ENCODE measurements at regions not wholly inside any gene's neighbourhood (a gene's known extent, or its start where the extent isn't known, plus 50 kb on each side); places are given as distances from the start of the nearest gene placed in this dataset.
A peak's percentile ranks its signal among the peaks of the same experiment; 100 is the strongest.

GRCh38 chr9:107148216-107148615 lies 134.9 kb upstream of the RAD23B start:
- DNase-seq, result no peak
- peaks cover 12% of the 10 kb centered on the region for H3K27me3 Mint-ChIP-seq
- ATAC-seq, result no peak
- CTCF ChIA-PET, result no interaction called here
- POLR2A ChIA-PET, result no interaction called here
- no peaks in the 10 kb centered on the region for H3K4me1 Mint-ChIP-seq
- H3K9me3 Mint-ChIP-seq (ENCODE audit: low read depth), result peaks cover 3% of the 10 kb centered on the region
- H3K4me3 Mint-ChIP-seq, result no peak overlapping the region
- no peaks in the 10 kb centered on the region for H3K36me3 Mint-ChIP-seq (ENCODE audit: low read depth)
- intact Hi-C loops (cut with DNase I, micrococcal nuclease), result no loop called here
- no peak overlapping the region for H3K27ac Mint-ChIP-seq

DNA sequence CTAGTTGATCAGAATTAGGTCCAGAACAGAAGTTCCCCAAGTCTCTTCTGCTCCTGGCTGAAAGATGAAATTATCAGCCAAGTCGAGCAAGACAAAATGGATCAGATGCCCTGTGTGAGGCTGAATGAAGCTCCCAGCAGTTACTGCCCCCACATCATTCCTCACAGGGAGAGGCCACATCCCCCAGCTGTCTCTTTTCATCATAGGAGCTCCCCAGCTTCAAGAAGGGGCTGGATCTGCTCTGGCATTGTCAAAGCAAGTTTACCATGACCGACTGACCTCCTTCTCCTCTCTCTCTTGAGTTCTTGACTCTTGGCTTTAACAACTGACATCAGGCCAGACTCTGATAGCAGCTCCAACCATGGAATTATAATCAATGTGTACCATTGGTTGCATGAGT lies 133.3 kb upstream of the RAD23B start:
- no peak overlapping the region for H3K27ac Mint-ChIP-seq
- H3K4me1 Mint-ChIP-seq, result no peaks in the 10 kb centered on the region
- peaks cover 13% of the 10 kb centered on the region for H3K27me3 Mint-ChIP-seq
- no peak for DNase-seq
- H3K9me3 Mint-ChIP-seq (ENCODE audit: low read depth), result peaks cover 3% of the 10 kb centered on the region
- H3K36me3 Mint-ChIP-seq (ENCODE audit: low read depth), result no peaks in the 10 kb centered on the region
- no peak for ATAC-seq
- intact Hi-C loops (cut with DNase I, micrococcal nuclease), result no loop called here
- H3K4me3 Mint-ChIP-seq, result no peak overlapping the region
- ChIA-PET POLR2A (no interaction called here), CTCF (interaction anchor here (1.0 kb wide), 2 partner anchors 13 to 15 kb away, joined by 4 read pairs; no protein-coding TSS in a partner anchor)

DNA sequence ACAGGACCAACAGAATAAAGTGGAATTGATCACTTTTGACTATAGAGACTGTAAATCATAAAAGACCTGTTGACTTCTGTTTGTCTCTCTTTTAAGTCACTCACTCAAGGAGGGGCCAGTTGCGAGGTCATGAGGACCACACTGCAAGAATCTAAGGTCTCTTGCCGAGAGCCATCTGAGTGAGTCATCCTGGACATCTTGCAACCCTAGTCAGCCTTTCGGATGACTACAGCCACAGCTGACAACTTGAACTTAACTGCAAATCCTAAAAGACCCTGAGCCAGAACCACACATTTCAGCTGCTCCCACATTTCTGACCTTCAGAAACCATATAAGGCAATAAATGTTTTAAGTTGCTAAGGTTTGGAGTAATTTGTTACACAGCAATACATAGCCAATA lies 129.7 kb upstream of the RAD23B start:
- Mint-ChIP-seq H3K27me3 (peaks cover 18% of the 10 kb centered on the region), H3K4me3 (no peak overlapping the region), H3K27ac (no peak overlapping the region), H3K9me3 (ENCODE audit: low read depth) (peaks cover 3% of the 10 kb centered on the region), H3K4me1 (no peaks in the 10 kb centered on the region), H3K36me3 (ENCODE audit: low read depth) (no peaks in the 10 kb centered on the region)
- POLR2A ChIA-PET, result no interaction called here
- DNase-seq (no peak), ATAC-seq (no peak)
- CTCF ChIA-PET, result interaction anchor here (1.2 kb wide), 1 partner anchor 20 kb away, joined by 3 read pairs; no protein-coding TSS in a partner anchor
- intact Hi-C loops (cut with DNase I, micrococcal nuclease), result no loop called here

DNA sequence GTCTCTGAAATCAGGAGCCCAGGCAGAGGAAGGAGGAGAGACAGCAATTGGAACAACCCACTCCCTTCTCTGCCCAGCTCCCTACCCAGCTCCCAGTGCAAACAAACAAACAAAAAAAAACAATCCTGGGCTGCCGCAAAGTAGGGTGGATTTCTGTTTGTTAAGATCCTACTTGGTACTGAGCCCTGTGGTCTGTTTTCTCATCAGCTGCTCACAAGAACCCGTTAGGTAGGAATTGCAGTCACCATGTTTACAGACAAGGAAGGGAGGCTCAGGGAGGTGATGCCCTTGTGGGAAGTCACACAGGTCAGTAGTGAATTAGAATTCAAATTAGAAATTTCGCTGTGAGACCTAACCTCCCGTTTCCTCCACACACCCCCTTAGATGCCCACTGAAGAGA lies 128.8 kb upstream of the RAD23B start:
- H3K4me3 Mint-ChIP-seq, result no peak overlapping the region
- H3K27ac Mint-ChIP-seq, result no peak overlapping the region
- peaks cover 3% of the 10 kb centered on the region for H3K9me3 Mint-ChIP-seq (ENCODE audit: low read depth)
- no peaks in the 10 kb centered on the region for H3K4me1 Mint-ChIP-seq
- ATAC-seq (no peak), DNase-seq (no peak)
- H3K36me3 Mint-ChIP-seq (ENCODE audit: low read depth), result no peaks in the 10 kb centered on the region
- peaks cover 15% of the 10 kb centered on the region for H3K27me3 Mint-ChIP-seq
- ChIA-PET CTCF (interaction anchor here (1.2 kb wide), 1 partner anchor 19 kb away, joined by 3 read pairs; no protein-coding TSS in a partner anchor), POLR2A (no interaction called here)
- intact Hi-C loops (cut with DNase I, micrococcal nuclease), result no loop called here

GRCh38 chr9:107154766-107155165 lies 128.3 kb upstream of the RAD23B start:
- ATAC-seq (no peak), DNase-seq (no peak)
- Mint-ChIP-seq H3K4me1 (no peaks in the 10 kb centered on the region), H3K27ac (no peak overlapping the region), H3K4me3 (no peak overlapping the region), H3K36me3 (ENCODE audit: low read depth) (no peaks in the 10 kb centered on the region), H3K27me3 (peaks cover 16% of the 10 kb centered on the region), H3K9me3 (ENCODE audit: low read depth) (peaks cover 3% of the 10 kb centered on the region)
- POLR2A ChIA-PET, result no interaction called here
- intact Hi-C loops (cut with DNase I, micrococcal nuclease), result loop anchor here in 1 of 2 experiments (5.0 kb wide), 1 partner anchor 188 kb away; no protein-coding TSS in a partner anchor
- CTCF ChIA-PET, result no interaction called here

GRCh38 chr9:107155244-107155817 lies 127.7 kb upstream of the RAD23B start:
- no peak for DNase-seq
- intact Hi-C loops (cut with DNase I, micrococcal nuclease), result loop anchor here in 1 of 2 experiments (5.0 kb wide), 1 partner anchor 187 kb away; no protein-coding TSS in a partner anchor
- Mint-ChIP-seq H3K9me3 (ENCODE audit: low read depth) (peaks cover 3% of the 10 kb centered on the region), H3K27ac (no peak overlapping the region), H3K27me3 (peaks cover 21% of the 10 kb centered on the region), H3K36me3 (ENCODE audit: low read depth) (no peaks in the 10 kb centered on the region), H3K4me3 (no peak overlapping the region), H3K4me1 (no peaks in the 10 kb centered on the region)
- ATAC-seq, result no peak
- POLR2A ChIA-PET, result no interaction called here
- CTCF ChIA-PET, result no interaction called here

DNA sequence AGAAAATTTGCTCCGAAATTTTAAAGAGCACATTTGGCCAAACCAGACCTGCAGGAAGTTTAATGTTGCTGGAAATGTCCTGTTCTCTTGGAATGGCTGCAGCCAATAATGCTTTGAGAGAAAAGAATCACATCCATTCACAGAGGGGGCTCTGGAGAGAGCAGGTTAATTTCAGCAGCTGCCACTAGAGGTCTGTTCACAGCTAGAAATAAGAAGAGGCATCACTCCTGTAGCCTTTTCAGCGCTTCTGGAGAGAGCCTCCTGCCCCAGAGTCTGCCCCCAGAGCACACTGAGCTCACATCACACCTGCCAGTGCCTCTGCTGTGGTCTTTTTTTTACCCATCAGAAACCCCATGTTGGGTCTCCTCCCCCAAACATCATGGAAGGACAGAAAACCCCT lies 124.8 kb upstream of the RAD23B start:
- POLR2A ChIA-PET, result no interaction called here
- intact Hi-C loops (cut with DNase I, micrococcal nuclease), result loop anchor here in 1 of 2 experiments (5.0 kb wide), 1 partner anchor 184 kb away; no protein-coding TSS in a partner anchor

DNA sequence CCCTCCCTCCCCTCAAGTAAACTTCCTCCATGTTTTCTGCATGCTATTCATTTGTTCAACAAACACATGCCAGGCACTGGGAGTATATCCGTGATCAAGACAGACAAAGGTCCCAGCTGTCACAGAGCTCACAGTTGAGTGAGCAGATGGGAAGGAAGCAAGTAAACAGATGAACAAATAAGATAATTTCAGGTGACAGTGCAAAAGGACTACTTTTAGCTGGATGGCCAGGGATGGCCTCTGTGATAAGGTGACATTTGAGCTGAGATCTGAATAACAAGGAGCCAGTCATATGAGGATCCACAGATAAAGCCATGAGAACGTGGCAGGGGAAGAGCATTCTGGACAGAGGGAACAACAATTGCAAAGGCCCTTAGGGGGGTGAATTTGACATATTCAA lies 121.7 kb upstream of the RAD23B start:
- ATAC-seq (no peak), DNase-seq (no peak)
- Mint-ChIP-seq H3K4me1 (no peaks in the 10 kb centered on the region), H3K9me3 (ENCODE audit: low read depth) (no peaks in the 10 kb centered on the region), H3K27me3 (peaks cover 17% of the 10 kb centered on the region), H3K27ac (no peak overlapping the region), H3K36me3 (ENCODE audit: low read depth) (no peaks in the 10 kb centered on the region), H3K4me3 (no peak overlapping the region)
- POLR2A ChIA-PET, result no interaction called here
- CTCF ChIA-PET, result interaction anchor here (1.5 to 1.7 kb wide), 2 partner anchors 179 to 180 kb away, joined by 3 to 5 read pairs; no protein-coding TSS in a partner anchor
- intact Hi-C loops (cut with DNase I, micrococcal nuclease), result no loop called here

More for the DNA sequence above, 124.8 kb upstream of the RAD23B start:
- Mint-ChIP-seq H3K27me3 (peaks cover 17% of the 10 kb centered on the region), H3K4me3 (no peak overlapping the region), H3K9me3 (ENCODE audit: low read depth) (no peaks in the 10 kb centered on the region), H3K4me1 (no peaks in the 10 kb centered on the region), H3K27ac (no peak overlapping the region), H3K36me3 (ENCODE audit: low read depth) (no peaks in the 10 kb centered on the region)
- CTCF ChIA-PET, result interaction anchor here (0.6 to 1.6 kb wide), 3 partner anchors 11 to 183 kb away, joined by 3 to 5 read pairs (median 5); no protein-coding TSS in a partner anchor
- DNase-seq, result peak; percentile 12
- ATAC-seq, result peak; percentile 55

GRCh38 chr9:107163370-107163769 lies 119.7 kb upstream of the RAD23B start:
- no peak for DNase-seq
- intact Hi-C loops (cut with DNase I, micrococcal nuclease), result no loop called here
- CTCF ChIA-PET, result no interaction called here
- H3K4me1 Mint-ChIP-seq, result no peaks in the 10 kb centered on the region
- ATAC-seq, result no peak
- H3K4me3 Mint-ChIP-seq, result no peak overlapping the region
- no peaks in the 10 kb centered on the region for H3K36me3 Mint-ChIP-seq (ENCODE audit: low read depth)
- H3K27ac Mint-ChIP-seq, result no peak overlapping the region
- H3K27me3 Mint-ChIP-seq, result peaks cover 8% of the 10 kb centered on the region
- no peaks in the 10 kb centered on the region for H3K9me3 Mint-ChIP-seq (ENCODE audit: low read depth)
- POLR2A ChIA-PET, result no interaction called here

GRCh38 chr9:107169796-107170195 lies 113.3 kb upstream of the RAD23B start:
- no peaks in the 10 kb centered on the region for H3K36me3 Mint-ChIP-seq (ENCODE audit: low read depth)
- ChIA-PET POLR2A (no interaction called here), CTCF (interaction anchor here (0.7 to 1.9 kb wide), 4 partner anchors 11 to 229 kb away, joined by 3 to 6 read pairs (median 4); no protein-coding TSS in a partner anchor)
- ATAC-seq (no peak), DNase-seq (no peak)
- H3K27me3 Mint-ChIP-seq, result peaks cover 10% of the 10 kb centered on the region
- no peak overlapping the region for H3K27ac Mint-ChIP-seq
- intact Hi-C loops (cut with DNase I, micrococcal nuclease), result loop anchor here (5.0 kb wide), 2 partner anchors 73 to 1267 kb away; no protein-coding TSS in a partner anchor
- H3K9me3 Mint-ChIP-seq (ENCODE audit: low read depth), result no peaks in the 10 kb centered on the region
- peaks cover 22% of the 10 kb centered on the region for H3K4me1 Mint-ChIP-seq
- H3K4me3 Mint-ChIP-seq, result no peak overlapping the region

DNA sequence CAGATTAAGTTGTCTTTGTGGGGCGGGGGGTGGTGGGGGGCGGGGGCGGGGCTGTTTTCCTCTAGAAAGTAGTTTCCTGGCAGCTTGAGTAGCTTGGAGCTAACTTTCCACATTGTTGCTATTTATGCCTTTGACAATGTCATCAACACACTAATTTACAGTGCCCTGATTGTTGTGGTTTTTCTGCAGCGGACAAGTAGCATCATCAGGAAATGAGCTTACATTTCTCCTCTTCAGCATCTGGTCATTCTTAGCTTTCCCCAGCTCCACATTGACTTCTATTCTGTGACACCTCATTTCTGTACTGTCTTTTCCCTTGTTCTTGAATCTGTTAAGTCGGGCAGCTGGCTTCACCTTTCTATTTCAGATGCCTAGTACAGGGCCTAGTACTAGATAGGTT lies 112.3 kb upstream of the RAD23B start:
- Mint-ChIP-seq H3K4me3 (no peak overlapping the region), H3K9me3 (ENCODE audit: low read depth) (no peaks in the 10 kb centered on the region), H3K4me1 (peaks cover 22% of the 10 kb centered on the region), H3K27me3 (peaks cover 10% of the 10 kb centered on the region), H3K36me3 (ENCODE audit: low read depth) (no peaks in the 10 kb centered on the region), H3K27ac (no peak overlapping the region)
- ChIA-PET CTCF (interaction anchor here (0.6 to 1.9 kb wide), 5 partner anchors 12 to 1329 kb away, joined by 3 to 6 read pairs (median 5); no protein-coding TSS in a partner anchor), POLR2A (no interaction called here)
- intact Hi-C loops (cut with DNase I, micrococcal nuclease), result loop anchor here (5.0 kb wide), 2 partner anchors 72 to 1268 kb away; no protein-coding TSS in a partner anchor
- DNase-seq, result no peak
- ATAC-seq, result no peak
